HG03558 (cell line): ENCODE measurements at regions not wholly inside any gene's neighbourhood (a gene's known extent, or its start where the extent isn't known, plus 50 kb on each side); places are given as distances from the start of the nearest gene placed in this dataset.
"Not testable (repeated sequence)": the region's sequence is repeated elsewhere in the genome, so short reads cannot be mapped to it uniquely, and the experiment has no call there.

Experiments used
- ATAC-seq: cut with Tn5 transposase; IDR thresholded peaks from one replicate; pipeline ENCODE4 v1.9.1; 2021; ENCODE audit warnings: moderate number of reproducible peaks; ENCODE audit not compliant: unreplicated experiment; ENCODE audit errors: extremely low read depth

GRCh38 chr13:33679658-33680012 is 138.3 kb upstream of the RFC3 start:
- ATAC-seq = peak; percentile 0

GRCh38 chr13:33682020-33682564 is 135.9 kb upstream of the RFC3 start:
- no peak for ATAC-seq

- not testable (repeated sequence) for ATAC-seq
These were observed 135.3 kb upstream of the RFC3 start for GRCh38 chr13:33682646-33683045.

GRCh38 chr13:33683376-33683775 is 134.6 kb upstream of the RFC3 start:
- no peak for ATAC-seq

GRCh38 chr13:33684874-33685273 is 133.1 kb upstream of the RFC3 start:
- no peak for ATAC-seq

- ATAC-seq = no peak
These were observed 131.0 kb upstream of the RFC3 start for GRCh38 chr13:33686772-33687480.

- ATAC-seq = no peak
These were observed 127.6 kb upstream of the RFC3 start for GRCh38 chr13:33690354-33690753.

- ATAC-seq = no peak
These were observed 126.0 kb upstream of the RFC3 start for GRCh38 chr13:33691980-33692379.

GRCh38 chr13:33692531-33692930 is 125.4 kb upstream of the RFC3 start:
- ATAC-seq = no peak

GRCh38 chr13:33694546-33694945 is 123.4 kb upstream of the RFC3 start:
- ATAC-seq = no peak

GRCh38 chr13:33696530-33696929 is 121.4 kb upstream of the RFC3 start:
- ATAC-seq = no peak

GRCh38 chr13:33697926-33698325 is 120.0 kb upstream of the RFC3 start:
- ATAC-seq = no peak

- no peak for ATAC-seq
These were observed 110.5 kb upstream of the RFC3 start for GRCh38 chr13:33707449-33707848.

- no peak for ATAC-seq
These were observed 107.0 kb upstream of the RFC3 start for GRCh38 chr13:33710924-33711323.

GRCh38 chr13:33711436-33711835 is 106.5 kb upstream of the RFC3 start:
- ATAC-seq = no peak

- no peak for ATAC-seq
These were observed 100.2 kb upstream of the RFC3 start for GRCh38 chr13:33717775-33718174.

GRCh38 chr13:33721724-33722123 is 96.2 kb upstream of the RFC3 start:
- ATAC-seq = no peak

GRCh38 chr13:33722216-33722915 is 95.6 kb upstream of the RFC3 start:
- no peak for ATAC-seq

- ATAC-seq = no peak
These were observed 94.6 kb upstream of the RFC3 start for GRCh38 chr13:33723365-33723764.

GRCh38 chr13:33723772-33724435 is 94.0 kb upstream of the RFC3 start:
- peak; percentile 51 for ATAC-seq

GRCh38 chr13:33725340-33725739 is 92.6 kb upstream of the RFC3 start:
- no peak for ATAC-seq
